Breast epithelium (tissue), 3 donors: ENCODE measurements at regions not wholly inside any gene's neighbourhood (a gene's known extent, or its start where the extent isn't known, plus 50 kb on each side); places are given as distances from the start of the nearest gene placed in this dataset.

Experiments used
- CTCF ChIP-seq, 3 donors: fragments of 450-650 bp; IDR thresholded peaks; one replicate each; pipeline ENCODE4 v1.5.1; 2016 to 2017; ENCODE audit warnings: antibody characterized with exemption in 3 of 3, mild to moderate bottlenecking in 3 of 3, moderate library complexity in 3 of 3
- POLR2A ChIP-seq: fragments of 450-650 bp; IDR thresholded peaks from one replicate; pipeline ENCODE4 v1.6.1; 2016; ENCODE audit warnings: antibody characterized with exemption, mild to moderate bottlenecking, moderate library complexity
- POLR2AphosphoS5 ChIP-seq, 3 donors: sonication (generic); formaldehyde crosslinking; IDR thresholded peaks; one replicate each; pipeline ENCODE4 v1.6.1; 2017; ENCODE audit warnings: antibody characterized with exemption in 3 of 3

- TF ChIP-seq CTCF (IDR thresholded peaks at IDR 0.05) (no peak), POLR2AphosphoS5 (IDR thresholded peaks at IDR 0.05) (no peak), POLR2A (no peak)
Observed at GRCh38 chr12:113537751-113538087, 66.0 kb upstream of the LHX5 start.
